OCI-LY3 (cell line): ENCODE measurements at regions not wholly inside any gene's neighbourhood (a gene's known extent, or its start where the extent isn't known, plus 50 kb on each side); places are given as distances from the start of the nearest gene placed in this dataset.

Experiments used
- H2AFZ ChIP-seq: fragments of 200-600, 300-600 bp; shearing (Covaris generic); 2 replicates; pipeline ENCODE4 v1.6.0; 2014; ENCODE audit warnings: antibody characterized with exemption, low read depth, low read length
- H3K27ac ChIP-seq: fragments of 200-600, 300-600 bp; sonication (generic); 2 replicates; pipeline ENCODE4 v1.5.1; 2014; ENCODE audit warnings: mild to moderate bottlenecking, low read length, moderate library complexity, mixed read lengths
- H3K27me3 ChIP-seq: fragments of 200-600, 300-600 bp; sonication (generic); 2 replicates; pipeline ENCODE4 v1.6.1; 2014; ENCODE audit warnings: low read depth, low read length, mixed read lengths
- H3K36me3 ChIP-seq: fragments of 200-600, 300-600 bp; sonication (generic); replicated peaks from 2 replicates; pipeline ENCODE3; 2014; ENCODE audit warnings: low read depth, low read length, mixed read lengths
- H3K4me1 ChIP-seq: fragments of 300-600, 200-600 bp; sonication (generic); 2 replicates; pipeline ENCODE4 v1.6.1; 2014; ENCODE audit warnings: low read length, mixed read lengths
- H3K4me2 ChIP-seq: fragments of 200-600, 300-600 bp; sonication (generic); 2 replicates; pipeline ENCODE4 v1.6.1; 2014; ENCODE audit warnings: low read length, mixed read lengths
- H3K4me3 ChIP-seq: fragments of 300-600, 200-600 bp; sonication (generic); 2 replicates; pipeline ENCODE4 v1.5.1; 2014; ENCODE audit warnings: antibody characterized with exemption, mild to moderate bottlenecking, low read length, moderate library complexity
- H3K79me2 ChIP-seq: fragments of 300-600, 200-600 bp; shearing (Covaris generic); 2 replicates; pipeline ENCODE4 v1.6.1; 2014; ENCODE audit warnings: mild to moderate bottlenecking, low read length, mixed read lengths
- H3K9ac ChIP-seq: fragments of 300-600, 200-600 bp; shearing (Covaris generic); 2 replicates; pipeline ENCODE4 v1.6.0; 2014; ENCODE audit warnings: mild to moderate bottlenecking, low read length, moderate library complexity
- H3K9me3 ChIP-seq: fragments of 200-600, 300-600 bp; shearing (Covaris generic); 2 replicates; pipeline ENCODE4 v1.6.1; 2014; ENCODE audit warnings: low read length, mixed read lengths; ENCODE audit not compliant: insufficient read depth
- H4K20me1 ChIP-seq: fragments of 200-600, 300-600 bp; sonication (generic); 2 replicates; pipeline ENCODE4 v1.6.1; 2016; ENCODE audit warnings: low read length, mixed read lengths; ENCODE audit not compliant: insufficient read depth
- EZH2phosphoT487 ChIP-seq: fragments of 200-600 bp; shearing (Covaris generic); IDR thresholded peaks from 2 replicates; pipeline ENCODE4 v1.6.1; 2018; ENCODE audit warnings: antibody characterized with exemption, mixed run types, low read depth
- TF ChIP-seq, protein P1 (sequence below): fragments of 200-600, 300-600 bp; sonication (generic); IDR thresholded peaks from 2 replicates; pipeline ENCODE4 v1.5.1; 2014; ENCODE audit warnings: antibody characterized with exemption, low read length, low read depth

DNA sequence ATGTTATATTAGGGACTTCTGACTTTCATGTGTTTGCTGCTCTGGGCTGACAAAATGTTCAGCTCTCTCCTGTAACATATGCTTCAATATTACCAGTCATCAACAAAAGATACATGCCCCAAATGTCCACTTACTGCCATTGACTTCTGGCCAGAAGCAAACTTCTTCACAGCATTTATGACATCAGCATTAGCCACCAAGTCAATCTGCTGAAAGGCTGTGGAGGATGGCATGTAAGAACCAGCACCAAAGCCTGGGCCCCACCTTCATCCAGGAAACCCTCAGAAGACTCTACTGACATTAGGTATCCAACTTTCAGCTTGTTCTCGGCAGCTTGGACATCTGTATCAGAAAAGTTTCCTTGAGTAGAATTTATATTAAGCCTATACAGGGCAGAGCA lies 595.5 kb downstream of the COL12A1 start:
- Histone ChIP-seq H2AFZ (no peak overlapping the region), H4K20me1 (no peaks in the 10 kb centered on the region), H3K4me3 (no peak overlapping the region), H3K27ac (no peak overlapping the region), H3K4me1 (peaks cover 14% of the 10 kb centered on the region), H3K9ac (no peak overlapping the region), H3K79me2 (no peaks in the 10 kb centered on the region), H3K27me3 (no peaks in the 10 kb centered on the region), H3K4me2 (no peak overlapping the region), H3K9me3 (no peaks in the 10 kb centered on the region), H3K36me3 (no peaks in the 10 kb centered on the region)
- TF ChIP-seq, protein P1, sequence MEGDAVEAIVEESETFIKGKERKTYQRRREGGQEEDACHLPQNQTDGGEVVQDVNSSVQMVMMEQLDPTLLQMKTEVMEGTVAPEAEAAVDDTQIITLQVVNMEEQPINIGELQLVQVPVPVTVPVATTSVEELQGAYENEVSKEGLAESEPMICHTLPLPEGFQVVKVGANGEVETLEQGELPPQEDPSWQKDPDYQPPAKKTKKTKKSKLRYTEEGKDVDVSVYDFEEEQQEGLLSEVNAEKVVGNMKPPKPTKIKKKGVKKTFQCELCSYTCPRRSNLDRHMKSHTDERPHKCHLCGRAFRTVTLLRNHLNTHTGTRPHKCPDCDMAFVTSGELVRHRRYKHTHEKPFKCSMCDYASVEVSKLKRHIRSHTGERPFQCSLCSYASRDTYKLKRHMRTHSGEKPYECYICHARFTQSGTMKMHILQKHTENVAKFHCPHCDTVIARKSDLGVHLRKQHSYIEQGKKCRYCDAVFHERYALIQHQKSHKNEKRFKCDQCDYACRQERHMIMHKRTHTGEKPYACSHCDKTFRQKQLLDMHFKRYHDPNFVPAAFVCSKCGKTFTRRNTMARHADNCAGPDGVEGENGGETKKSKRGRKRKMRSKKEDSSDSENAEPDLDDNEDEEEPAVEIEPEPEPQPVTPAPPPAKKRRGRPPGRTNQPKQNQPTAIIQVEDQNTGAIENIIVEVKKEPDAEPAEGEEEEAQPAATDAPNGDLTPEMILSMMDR, result no peak
- no peak for TF ChIP-seq EZH2phosphoT487

DNA sequence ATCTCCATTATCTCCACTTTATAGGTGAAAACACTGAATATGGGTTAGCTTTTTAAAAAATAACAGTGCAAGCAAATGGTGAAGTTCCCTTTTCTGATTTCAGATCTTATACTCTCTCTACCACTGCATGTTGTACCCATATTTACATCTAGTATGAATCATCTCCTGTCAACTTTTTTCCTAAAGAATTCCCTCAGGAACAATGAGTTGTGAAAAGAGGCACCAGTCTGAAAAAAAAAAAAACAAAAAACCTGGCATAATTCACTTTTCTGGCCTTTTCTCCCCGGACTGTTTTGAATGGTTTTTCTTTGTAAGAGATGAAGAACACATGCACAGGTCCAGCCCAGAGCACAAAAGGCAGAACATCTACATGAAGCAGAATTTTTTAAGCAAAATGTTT lies 596.0 kb downstream of the COL12A1 start:
- TF ChIP-seq, protein P1, result no peak
- TF ChIP-seq EZH2phosphoT487, result no peak
- Histone ChIP-seq H3K9me3 (no peaks in the 10 kb centered on the region), H3K27me3 (no peaks in the 10 kb centered on the region), H4K20me1 (no peaks in the 10 kb centered on the region), H2AFZ (0 out of 2 replicates have a peak overlapping the region, but pooled peaks have one; percentile 11), H3K27ac (no peak overlapping the region), H3K9ac (no peak overlapping the region), H3K4me2 (0 out of 2 replicates have a peak overlapping the region, but pooled peaks have one; percentile 5), H3K79me2 (no peaks in the 10 kb centered on the region), H3K36me3 (no peaks in the 10 kb centered on the region), H3K4me3 (no peak overlapping the region), H3K4me1 (peaks cover 14% of the 10 kb centered on the region)

DNA sequence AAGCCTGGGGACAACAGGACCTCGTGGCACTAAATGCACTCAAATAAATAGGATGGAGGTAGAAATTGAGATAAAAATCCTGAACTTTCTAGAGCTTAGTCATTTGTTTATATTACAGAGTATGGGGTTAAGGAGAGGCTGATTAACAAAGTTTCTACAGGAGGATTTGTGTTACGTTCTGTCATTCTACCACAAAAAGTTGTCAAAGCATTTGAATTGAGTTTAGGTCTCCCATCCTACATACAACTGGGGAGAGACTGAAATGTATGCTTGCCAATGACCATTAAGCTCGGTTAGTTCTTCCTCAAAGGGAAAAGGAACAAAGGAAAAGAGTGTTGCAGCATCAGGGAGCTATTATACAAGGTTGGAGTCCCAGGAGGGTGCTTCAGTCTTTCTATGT lies 597.9 kb downstream of the COL12A1 start:
- no peak overlapping the region for H2AFZ ChIP-seq
- no peaks in the 10 kb centered on the region for H3K27me3 ChIP-seq
- no peak overlapping the region for H3K4me3 ChIP-seq
- no peak overlapping the region for H3K4me2 ChIP-seq
- no peaks in the 10 kb centered on the region for H3K9me3 ChIP-seq
- no peaks in the 10 kb centered on the region for H3K79me2 ChIP-seq
- no peak overlapping the region for H3K27ac ChIP-seq
- no peaks in the 10 kb centered on the region for H4K20me1 ChIP-seq
- no peak overlapping the region for H3K9ac ChIP-seq
- no peaks in the 10 kb centered on the region for H3K36me3 ChIP-seq
- H3K4me1 ChIP-seq, result peaks cover 23% of the 10 kb centered on the region
- TF ChIP-seq EZH2phosphoT487, result no peak
- TF ChIP-seq, protein P1, result no peak

DNA sequence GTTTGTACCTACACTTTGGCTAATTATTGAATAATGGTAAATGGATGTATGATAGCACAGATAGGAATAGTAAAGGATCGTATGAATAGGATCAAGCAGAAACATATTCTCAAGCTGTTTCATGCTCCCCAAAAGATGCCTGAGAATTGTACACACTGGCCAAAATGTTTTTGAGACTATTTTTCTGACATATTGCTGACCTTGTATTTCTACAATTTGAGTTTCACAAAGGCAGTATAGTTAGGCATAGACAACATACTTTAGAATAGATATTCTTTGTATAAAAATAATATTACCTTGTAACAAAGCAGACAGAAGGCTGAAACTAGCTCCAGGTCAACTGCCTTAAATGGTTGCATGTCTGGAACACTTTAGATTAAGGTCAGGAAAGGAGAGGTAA lies 598.4 kb downstream of the COL12A1 start:
- H3K27ac ChIP-seq, result no peak overlapping the region
- no peak overlapping the region for H3K4me2 ChIP-seq
- H3K79me2 ChIP-seq, result no peaks in the 10 kb centered on the region
- TF ChIP-seq EZH2phosphoT487, result no peak
- TF ChIP-seq, protein P1, result no peak
- no peak overlapping the region for H3K9ac ChIP-seq
- H2AFZ ChIP-seq, result no peak overlapping the region
- H3K4me3 ChIP-seq, result no peak overlapping the region
- H4K20me1 ChIP-seq, result no peaks in the 10 kb centered on the region
- peaks cover 23% of the 10 kb centered on the region for H3K4me1 ChIP-seq
- H3K9me3 ChIP-seq, result no peaks in the 10 kb centered on the region
- no peaks in the 10 kb centered on the region for H3K27me3 ChIP-seq
- no peaks in the 10 kb centered on the region for H3K36me3 ChIP-seq
